GM23338 (cell line): ENCODE measurements at regions not wholly inside any gene's neighbourhood (a gene's known extent, or its start where the extent isn't known, plus 50 kb on each side); places are given as distances from the start of the nearest gene placed in this dataset.

Experiments used
- ATAC-seq: fragments of 200-7000 bp; cut with Tn5 transposase; 3 replicates; pipeline ENCODE4 v1.9.1; 2020
- DNase-seq: peaks from one replicate; pipeline ENCODE4 v3.0.0-alpha.2; 2015; ENCODE audit warnings: low spot score
- H2AFZ ChIP-seq: fragments of 200-600 bp; sonication (generic); 2 replicates; pipeline ENCODE4 v1.8.0; 2016; ENCODE audit warnings: antibody characterized with exemption, mild to moderate bottlenecking, moderate library complexity
- H3F3A ChIP-seq: fragments of 200-600 bp; sonication (generic); replicated peaks from 2 replicates; pipeline ENCODE4 v1.8.0; 2017; ENCODE audit warnings: antibody characterized with exemption, mixed run types, low read depth
- H3K27ac ChIP-seq: fragments of 200-600 bp; sonication (generic); 2 replicates; pipeline ENCODE4 v1.6.1; 2016; ENCODE audit warnings: low read depth
- H3K27me3 ChIP-seq: fragments of 200-600 bp; sonication (generic); 2 replicates; pipeline ENCODE4 v1.8.0; 2016; ENCODE audit warnings: mild to moderate bottlenecking, mixed run types, moderate library complexity; ENCODE audit not compliant: insufficient read depth
- H3K36me3 ChIP-seq: fragments of 200-600 bp; sonication (generic); 2 replicates; pipeline ENCODE4 v1.8.0; 2016; ENCODE audit warnings: mild to moderate bottlenecking; ENCODE audit not compliant: insufficient read depth
- H3K4me1 ChIP-seq: fragments of 200-600 bp; sonication (generic); 2 replicates; pipeline ENCODE4 v1.8.0; 2016; ENCODE audit warnings: mild to moderate bottlenecking, moderate library complexity; ENCODE audit not compliant: insufficient read depth
- H3K4me2 ChIP-seq: fragments of 200-600 bp; sonication (generic); 2 replicates; pipeline ENCODE4 v1.7.1; 2017; ENCODE audit warnings: mixed run types
- H3K4me3 ChIP-seq: fragments of 200-600 bp; sonication (generic); 2 replicates; pipeline ENCODE4 v1.6.1; 2016; ENCODE audit warnings: mixed run types
- H3K79me2 ChIP-seq: fragments of 200-600 bp; sonication (generic); replicated peaks from 2 replicates; pipeline ENCODE4 v1.8.0; 2017; ENCODE audit warnings: mild to moderate bottlenecking; ENCODE audit not compliant: insufficient read depth
- H3K9me2 ChIP-seq: fragments of 200-600 bp; sonication (generic); 2 replicates; pipeline ENCODE4 v1.8.0; 2017; ENCODE audit not compliant: insufficient read depth
- H4K20me1 ChIP-seq: fragments of 200-600 bp; sonication (generic); replicated peaks from 2 replicates; pipeline ENCODE4 v1.8.0; 2017; ENCODE audit warnings: mild to moderate bottlenecking; ENCODE audit not compliant: insufficient read depth
- H3K27ac Mint-ChIP-seq: 2 replicates; pipeline ENCODE4 v1.8.0; 2020; ENCODE audit warnings: inconsistent platforms, mild to moderate bottlenecking, moderate library complexity, mixed read lengths
- H3K27me3 Mint-ChIP-seq: 3 replicates; pipeline ENCODE4 v1.8.0; 2022; ENCODE audit warnings: low read depth, mild to moderate bottlenecking, moderate library complexity, mixed read lengths, inconsistent platforms; ENCODE audit not compliant: insufficient read depth, poor library complexity
- H3K36me3 Mint-ChIP-seq: 3 replicates; pipeline ENCODE4 v1.8.0; 2021; ENCODE audit warnings: low read depth, mild to moderate bottlenecking, inconsistent platforms, moderate library complexity, mixed read lengths
- H3K4me1 Mint-ChIP-seq: 3 replicates; pipeline ENCODE4 v1.8.0; 2020; ENCODE audit warnings: mild to moderate bottlenecking, inconsistent platforms, mixed read lengths
- H3K4me3 Mint-ChIP-seq: 3 replicates; pipeline ENCODE4 v1.8.0; 2021; ENCODE audit warnings: moderate library complexity, mild to moderate bottlenecking, inconsistent platforms, mixed read lengths
- H3K9me3 Mint-ChIP-seq: 3 replicates; pipeline ENCODE4 v1.8.0; 2020; ENCODE audit warnings: moderate library complexity, mild to moderate bottlenecking, inconsistent platforms, mixed read lengths
- EZH2phosphoT487 ChIP-seq: fragments of 200-600 bp; sonication (generic); IDR thresholded peaks from one replicate; pipeline ENCODE4 v1.8.1; 2018; ENCODE audit warnings: antibody characterized with exemption; ENCODE audit not compliant: unreplicated experiment
- NANOG ChIP-seq: IDR thresholded peaks from 2 replicates; pipeline ENCODE4 v1.6.1; 2016; ENCODE audit warnings: antibody characterized with exemption, borderline replicate concordance
- POLR2AphosphoS5 ChIP-seq: IDR thresholded peaks from 2 replicates; pipeline ENCODE4 v1.6.1; 2016; ENCODE audit warnings: antibody characterized with exemption, low read depth
- REST ChIP-seq: IDR thresholded peaks from one replicate; pipeline ENCODE4 v1.6.1; 2018; ENCODE audit warnings: antibody characterized with exemption; ENCODE audit not compliant: unreplicated experiment
- ZNF114 ChIP-seq: fragments of 250-450 bp; sonication (Bioruptor Pico); IDR thresholded peaks from 2 replicates; pipeline ENCODE4 v1.5.0; 2020; ENCODE audit warnings: mild to moderate bottlenecking, moderate library complexity
- ZNF331 ChIP-seq: fragments of 250-450 bp; sonication (Bioruptor Pico); IDR thresholded peaks from 2 replicates; pipeline ENCODE4 v1.5.0; 2020; ENCODE audit warnings: low read depth, mild to moderate bottlenecking, moderate library complexity
- TF ChIP-seq, protein P1 (sequence below): fragments of 250-450 bp; sonication (Bioruptor Pico); IDR thresholded peaks from 2 replicates; pipeline ENCODE4 v1.5.0; 2020; ENCODE audit warnings: mild to moderate bottlenecking, moderate library complexity

DNA sequence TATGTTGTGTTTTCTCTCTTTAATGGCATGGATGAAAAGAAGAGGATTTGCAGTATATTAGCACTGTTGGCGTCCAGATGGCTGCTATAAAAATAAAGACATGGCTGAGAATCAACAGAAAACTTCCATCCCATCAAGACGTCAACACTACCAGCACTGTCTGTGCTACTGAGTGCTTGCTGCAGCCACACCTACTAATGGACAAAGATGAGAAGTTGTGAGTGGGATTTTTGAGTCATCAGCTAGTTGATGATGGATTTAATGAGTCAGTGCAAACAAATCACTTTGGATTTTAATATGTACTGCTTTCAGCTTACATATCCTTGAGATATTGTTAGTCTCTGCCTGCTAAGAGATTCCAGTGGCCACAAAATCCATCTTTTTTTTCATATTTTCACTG, 631.0 kb upstream of the ANKRD30A start (continued):
- TF ChIP-seq, protein P1, sequence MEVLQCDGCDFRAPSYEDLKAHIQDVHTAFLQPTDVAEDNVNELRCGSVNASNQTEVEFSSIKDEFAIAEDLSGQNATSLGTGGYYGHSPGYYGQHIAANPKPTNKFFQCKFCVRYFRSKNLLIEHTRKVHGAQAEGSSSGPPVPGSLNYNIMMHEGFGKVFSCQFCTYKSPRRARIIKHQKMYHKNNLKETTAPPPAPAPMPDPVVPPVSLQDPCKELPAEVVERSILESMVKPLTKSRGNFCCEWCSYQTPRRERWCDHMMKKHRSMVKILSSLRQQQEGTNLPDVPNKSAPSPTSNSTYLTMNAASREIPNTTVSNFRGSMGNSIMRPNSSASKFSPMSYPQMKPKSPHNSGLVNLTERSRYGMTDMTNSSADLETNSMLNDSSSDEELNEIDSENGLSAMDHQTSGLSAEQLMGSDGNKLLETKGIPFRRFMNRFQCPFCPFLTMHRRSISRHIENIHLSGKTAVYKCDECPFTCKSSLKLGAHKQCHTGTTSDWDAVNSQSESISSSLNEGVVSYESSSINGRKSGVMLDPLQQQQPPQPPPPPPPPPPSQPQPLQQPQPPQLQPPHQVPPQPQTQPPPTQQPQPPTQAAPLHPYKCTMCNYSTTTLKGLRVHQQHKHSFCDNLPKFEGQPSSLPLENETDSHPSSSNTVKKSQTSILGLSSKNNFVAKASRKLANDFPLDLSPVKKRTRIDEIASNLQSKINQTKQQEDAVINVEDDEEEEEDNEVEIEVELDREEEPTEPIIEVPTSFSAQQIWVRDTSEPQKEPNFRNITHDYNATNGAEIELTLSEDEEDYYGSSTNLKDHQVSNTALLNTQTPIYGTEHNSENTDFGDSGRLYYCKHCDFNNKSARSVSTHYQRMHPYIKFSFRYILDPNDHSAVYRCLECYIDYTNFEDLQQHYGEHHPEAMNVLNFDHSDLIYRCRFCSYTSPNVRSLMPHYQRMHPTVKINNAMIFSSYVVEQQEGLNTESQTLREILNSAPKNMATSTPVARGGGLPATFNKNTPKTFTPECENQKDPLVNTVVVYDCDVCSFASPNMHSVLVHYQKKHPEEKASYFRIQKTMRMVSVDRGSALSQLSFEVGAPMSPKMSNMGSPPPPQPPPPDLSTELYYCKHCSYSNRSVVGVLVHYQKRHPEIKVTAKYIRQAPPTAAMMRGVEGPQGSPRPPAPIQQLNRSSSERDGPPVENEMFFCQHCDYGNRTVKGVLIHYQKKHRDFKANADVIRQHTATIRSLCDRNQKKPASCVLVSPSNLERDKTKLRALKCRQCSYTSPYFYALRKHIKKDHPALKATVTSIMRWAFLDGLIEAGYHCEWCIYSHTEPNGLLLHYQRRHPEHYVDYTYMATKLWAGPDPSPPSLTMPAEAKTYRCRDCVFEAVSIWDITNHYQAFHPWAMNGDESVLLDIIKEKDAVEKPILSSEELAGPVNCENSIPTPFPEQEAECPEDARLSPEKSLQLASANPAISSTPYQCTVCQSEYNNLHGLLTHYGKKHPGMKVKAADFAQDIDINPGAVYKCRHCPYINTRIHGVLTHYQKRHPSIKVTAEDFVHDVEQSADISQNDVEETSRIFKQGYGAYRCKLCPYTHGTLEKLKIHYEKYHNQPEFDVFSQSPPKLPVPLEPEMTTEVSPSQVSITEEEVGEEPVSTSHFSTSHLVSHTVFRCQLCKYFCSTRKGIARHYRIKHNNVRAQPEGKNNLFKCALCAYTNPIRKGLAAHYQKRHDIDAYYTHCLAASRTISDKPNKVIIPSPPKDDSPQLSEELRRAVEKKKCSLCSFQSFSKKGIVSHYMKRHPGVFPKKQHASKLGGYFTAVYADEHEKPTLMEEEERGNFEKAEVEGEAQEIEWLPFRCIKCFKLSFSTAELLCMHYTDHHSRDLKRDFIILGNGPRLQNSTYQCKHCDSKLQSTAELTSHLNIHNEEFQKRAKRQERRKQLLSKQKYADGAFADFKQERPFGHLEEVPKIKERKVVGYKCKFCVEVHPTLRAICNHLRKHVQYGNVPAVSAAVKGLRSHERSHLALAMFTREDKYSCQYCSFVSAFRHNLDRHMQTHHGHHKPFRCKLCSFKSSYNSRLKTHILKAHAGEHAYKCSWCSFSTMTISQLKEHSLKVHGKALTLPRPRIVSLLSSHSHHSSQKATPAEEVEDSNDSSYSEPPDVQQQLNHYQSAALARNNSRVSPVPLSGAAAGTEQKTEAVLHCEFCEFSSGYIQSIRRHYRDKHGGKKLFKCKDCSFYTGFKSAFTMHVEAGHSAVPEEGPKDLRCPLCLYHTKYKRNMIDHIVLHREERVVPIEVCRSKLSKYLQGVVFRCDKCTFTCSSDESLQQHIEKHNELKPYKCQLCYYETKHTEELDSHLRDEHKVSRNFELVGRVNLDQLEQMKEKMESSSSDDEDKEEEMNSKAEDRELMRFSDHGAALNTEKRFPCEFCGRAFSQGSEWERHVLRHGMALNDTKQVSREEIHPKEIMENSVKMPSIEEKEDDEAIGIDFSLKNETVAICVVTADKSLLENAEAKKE = no peak
- TF ChIP-seq REST = no peak

DNA sequence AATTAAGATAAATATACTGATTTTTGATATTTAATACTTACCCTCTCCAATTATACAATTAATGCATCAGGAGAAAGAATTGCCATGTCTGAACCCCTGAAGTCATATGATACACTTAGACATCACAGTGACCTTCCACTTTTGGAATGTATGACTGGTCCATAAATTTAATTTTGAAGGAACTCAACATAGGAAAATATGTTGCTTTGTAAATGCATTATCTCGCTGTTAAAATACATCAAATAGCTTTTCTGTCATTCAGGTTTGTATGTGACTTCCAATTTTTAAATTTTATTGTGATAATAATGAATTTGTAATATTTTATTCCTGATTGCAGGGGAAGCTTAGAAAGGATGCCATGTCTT, 631.9 kb upstream of the ANKRD30A start:
- H3K27ac Mint-ChIP-seq = no peak overlapping the region

More for the DNA sequence above, 631.9 kb upstream of the ANKRD30A start:
- Histone ChIP-seq H3K27me3 (no peaks in the 10 kb centered on the region), H3K4me3 (no peak overlapping the region), H3F3A (no peaks in the 10 kb centered on the region), H4K20me1 (no peaks in the 10 kb centered on the region), H3K79me2 (no peaks in the 10 kb centered on the region), H2AFZ (no peak overlapping the region), H3K36me3 (no peaks in the 10 kb centered on the region), H3K4me1 (peaks cover 5% of the 10 kb centered on the region), H3K4me2 (no peak overlapping the region), H3K27ac (no peak overlapping the region), H3K9me2 (0 out of 2 replicates have a peak, but pooled peaks cover 15% of the 10 kb centered on the region)
- Mint-ChIP-seq H3K4me1 (peaks cover 4% of the 10 kb centered on the region; the same call in 2 of the 3 replicates), H3K27me3 (peaks cover 2% of the 10 kb centered on the region), H3K4me3 (no peak overlapping the region), H3K9me3 (no peaks in the 10 kb centered on the region; the same call in 2 of the 3 replicates), H3K36me3 (no peaks in the 10 kb centered on the region)
- TF ChIP-seq EZH2phosphoT487 (no peak), NANOG (no peak), POLR2AphosphoS5 (no peak), ZNF114 (CRISPR knock-in tag) (no peak), ZNF331 (no peak)
- TF ChIP-seq, protein P1 = no peak
- ATAC-seq (no peak), DNase-seq (no peak)
